ENCODE measurements at regions not wholly inside any gene's neighbourhood (a gene's known extent, or its start where the extent isn't known, plus 50 kb on each side); places are given as distances from the start of the nearest gene placed in this dataset.

- no peaks in the 10 kb centered on the region for H3K9me3 ChIP-seq
- no peak for DNase-seq
- H3K27me3 ChIP-seq: no peaks in the 10 kb centered on the region
- H3K36me3 ChIP-seq: no peaks in the 10 kb centered on the region
- no peak overlapping the region for H3K4me3 ChIP-seq
These were observed 57.7 kb downstream of the LRRC30 start for GRCh38 chr18:7288544-7288943.

GRCh38 chr18:7290077-7290476, 59.2 kb downstream of the LRRC30 start:
- DNase-seq: no peak
- H3K9me3 ChIP-seq: no peaks in the 10 kb centered on the region
- no peaks in the 10 kb centered on the region for H3K27me3 ChIP-seq
- no peaks in the 10 kb centered on the region for H3K36me3 ChIP-seq
- no peak overlapping the region for H3K4me3 ChIP-seq

- Histone ChIP-seq H3K4me3 (no peak overlapping the region), H3K27me3 (no peaks in the 10 kb centered on the region), H3K9me3 (no peaks in the 10 kb centered on the region), H3K36me3 (no peaks in the 10 kb centered on the region)
- no peak for DNase-seq
These were observed 60.2 kb downstream of the LRRC30 start for GRCh38 chr18:7291046-7291445.

GRCh38 chr18:7298149-7298548, 67.3 kb downstream of the LRRC30 start:
- no peak for DNase-seq

GRCh38 chr18:7301094-7301493, 70.2 kb downstream of the LRRC30 start:
- Histone ChIP-seq H3K36me3 (no peaks in the 10 kb centered on the region), H3K27me3 (no peaks in the 10 kb centered on the region)

More at GRCh38 chr18:7298149-7298548, 67.3 kb downstream of the LRRC30 start:
- Histone ChIP-seq H3K36me3 (no peaks in the 10 kb centered on the region), H3K27me3 (no peaks in the 10 kb centered on the region), H3K4me3 (no peak overlapping the region), H3K9me3 (no peaks in the 10 kb centered on the region)

GRCh38 chr18:7303316-7304060, 72.6 kb downstream of the LRRC30 start:
- Histone ChIP-seq H3K4me3 (no peak overlapping the region), H3K9me3 (no peaks in the 10 kb centered on the region), H3K36me3 (no peaks in the 10 kb centered on the region), H3K27me3 (no peaks in the 10 kb centered on the region)
- DNase-seq: no peak

More at GRCh38 chr18:7301094-7301493, 70.2 kb downstream of the LRRC30 start:
- no peak for DNase-seq
- no peak overlapping the region for H3K4me3 ChIP-seq
- H3K9me3 ChIP-seq: no peaks in the 10 kb centered on the region

GRCh38 chr18:7304061-7304370, 73.1 kb downstream of the LRRC30 start:
- Histone ChIP-seq H3K36me3 (no peaks in the 10 kb centered on the region), H3K4me3 (no peak overlapping the region), H3K9me3 (no peaks in the 10 kb centered on the region), H3K27me3 (no peaks in the 10 kb centered on the region)
- DNase-seq: no peak

- Histone ChIP-seq H3K36me3 (no peaks in the 10 kb centered on the region), H3K27me3 (no peaks in the 10 kb centered on the region), H3K9me3 (no peaks in the 10 kb centered on the region), H3K4me3 (no peak overlapping the region)
- no peak for DNase-seq
These were observed 74.5 kb downstream of the LRRC30 start for GRCh38 chr18:7305416-7305815.

- Histone ChIP-seq H3K27me3 (no peaks in the 10 kb centered on the region), H3K36me3 (no peaks in the 10 kb centered on the region), H3K4me3 (no peak overlapping the region), H3K9me3 (no peaks in the 10 kb centered on the region)
- no peak for DNase-seq
These were observed 76.1 kb downstream of the LRRC30 start for GRCh38 chr18:7307030-7307429.

GRCh38 chr18:7307526-7307925, 76.6 kb downstream of the LRRC30 start:
- DNase-seq: no peak
- Histone ChIP-seq H3K9me3 (no peaks in the 10 kb centered on the region), H3K4me3 (no peak overlapping the region)

GRCh38 chr18:7317804-7318231, 86.9 kb downstream of the LRRC30 start:
- no peak for DNase-seq
- H3K27me3 ChIP-seq: no peaks in the 10 kb centered on the region
- H3K9me3 ChIP-seq: no peaks in the 10 kb centered on the region
- no peak overlapping the region for H3K4me3 ChIP-seq
- H3K36me3 ChIP-seq: no peaks in the 10 kb centered on the region

More at GRCh38 chr18:7307526-7307925, 76.6 kb downstream of the LRRC30 start:
- no peaks in the 10 kb centered on the region for H3K27me3 ChIP-seq
- no peaks in the 10 kb centered on the region for H3K36me3 ChIP-seq

GRCh38 chr18:7319161-7319560, 88.3 kb downstream of the LRRC30 start:
- DNase-seq: no peak
- Histone ChIP-seq H3K27me3 (no peaks in the 10 kb centered on the region), H3K9me3 (no peaks in the 10 kb centered on the region), H3K36me3 (no peaks in the 10 kb centered on the region), H3K4me3 (no peak overlapping the region)

GRCh38 chr18:7321831-7322230, 90.9 kb downstream of the LRRC30 start:
- Histone ChIP-seq H3K4me3 (no peak overlapping the region), H3K27me3 (no peaks in the 10 kb centered on the region), H3K9me3 (no peaks in the 10 kb centered on the region), H3K36me3 (no peaks in the 10 kb centered on the region)
- DNase-seq: no peak

- no peak overlapping the region for H3K4me3 ChIP-seq
These were observed 92.1 kb downstream of the LRRC30 start for GRCh38 chr18:7322817-7323485.

GRCh38 chr18:7325126-7325430, 94.2 kb downstream of the LRRC30 start:
- Histone ChIP-seq H3K4me3 (no peak overlapping the region), H3K27me3 (no peaks in the 10 kb centered on the region), H3K36me3 (no peaks in the 10 kb centered on the region), H3K9me3 (no peaks in the 10 kb centered on the region)
- DNase-seq: no peak

More at GRCh38 chr18:7322817-7323485, 92.1 kb downstream of the LRRC30 start:
- no peak for DNase-seq
- no peaks in the 10 kb centered on the region for H3K9me3 ChIP-seq
- no peaks in the 10 kb centered on the region for H3K27me3 ChIP-seq
- no peaks in the 10 kb centered on the region for H3K36me3 ChIP-seq

GRCh38 chr18:7329016-7329415, 98.1 kb downstream of the LRRC30 start:
- Histone ChIP-seq H3K36me3 (no peaks in the 10 kb centered on the region), H3K4me3 (no peak overlapping the region), H3K27me3 (no peaks in the 10 kb centered on the region), H3K9me3 (no peaks in the 10 kb centered on the region)
- no peak for DNase-seq

GRCh38 chr18:7332452-7332851, 101.6 kb downstream of the LRRC30 start:
- Histone ChIP-seq H3K4me3 (no peak overlapping the region), H3K27me3 (no peaks in the 10 kb centered on the region), H3K9me3 (no peaks in the 10 kb centered on the region), H3K36me3 (no peaks in the 10 kb centered on the region)
- no peak for DNase-seq

- H3K36me3 ChIP-seq: no peaks in the 10 kb centered on the region
- DNase-seq: no peak
- H3K4me3 ChIP-seq: no peak overlapping the region
- H3K27me3 ChIP-seq: no peaks in the 10 kb centered on the region
- no peaks in the 10 kb centered on the region for H3K9me3 ChIP-seq
These were observed 102.2 kb downstream of the LRRC30 start for GRCh38 chr18:7333025-7333562.
